NOMO-1 treated with DMSO at 0.1 percent for 48 hours (cell line): ENCODE measurements at regions not wholly inside any gene's neighbourhood (a gene's known extent, or its start where the extent isn't known, plus 50 kb on each side); places are given as distances from the start of the nearest gene placed in this dataset.

Source experiments
- DNase-seq: peaks from one replicate; lab custom pipeline; 2025; ENCODE audit not compliant: unreplicated experiment; lab: John Stamatoyannopoulos, UW

DNA sequence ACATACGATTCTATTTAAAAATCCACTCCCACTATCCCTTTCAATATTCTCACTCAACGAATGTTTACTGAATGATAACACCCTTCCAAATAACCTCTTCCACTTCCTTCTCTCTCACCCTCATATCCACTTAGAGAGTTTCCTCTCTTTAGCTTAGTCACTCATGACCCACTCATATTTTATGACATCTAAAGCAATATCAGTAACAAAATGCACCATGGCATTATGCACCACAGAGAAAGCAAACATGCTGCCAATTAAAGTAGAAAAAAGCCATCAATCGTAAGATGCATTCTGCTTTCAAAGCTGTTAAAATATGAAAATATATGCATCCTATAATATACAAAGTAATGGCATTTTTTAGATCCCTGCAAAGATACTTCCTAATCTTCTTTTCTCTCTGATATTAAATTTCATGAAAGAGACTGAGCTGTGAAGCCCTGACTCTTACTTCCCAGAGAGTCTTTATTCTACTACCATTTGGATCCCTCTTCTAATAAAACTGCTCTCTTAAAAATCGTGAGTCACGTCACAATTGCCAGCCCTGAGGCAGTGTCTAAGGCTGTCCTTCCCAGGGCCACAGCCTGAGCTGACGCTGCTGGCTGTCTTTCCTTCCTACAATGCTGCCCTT, 283.0 kb upstream of the KLF6 start:
- DNase-seq = peak; percentile 78

DNA sequence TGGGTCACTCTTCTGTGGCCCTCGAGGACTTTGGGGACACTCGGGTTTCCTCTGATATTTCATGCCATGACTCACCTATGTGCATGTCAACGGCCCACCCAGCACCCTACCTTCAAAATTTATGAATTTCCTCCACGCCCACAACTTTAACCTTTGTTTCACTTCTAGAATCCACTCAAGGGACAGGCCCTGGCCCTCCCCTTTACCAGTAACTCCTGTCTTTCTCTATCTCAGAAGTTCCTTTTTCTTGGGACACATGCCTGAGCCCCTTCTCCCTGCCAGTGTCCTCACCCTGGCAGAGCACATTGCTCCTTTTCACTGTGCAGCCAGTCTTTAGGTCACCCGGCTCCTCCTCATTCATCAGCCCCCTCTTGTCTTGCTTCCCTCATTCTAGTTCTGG, 282.5 kb upstream of the KLF6 start:
- peak; percentile 85 for DNase-seq

DNA sequence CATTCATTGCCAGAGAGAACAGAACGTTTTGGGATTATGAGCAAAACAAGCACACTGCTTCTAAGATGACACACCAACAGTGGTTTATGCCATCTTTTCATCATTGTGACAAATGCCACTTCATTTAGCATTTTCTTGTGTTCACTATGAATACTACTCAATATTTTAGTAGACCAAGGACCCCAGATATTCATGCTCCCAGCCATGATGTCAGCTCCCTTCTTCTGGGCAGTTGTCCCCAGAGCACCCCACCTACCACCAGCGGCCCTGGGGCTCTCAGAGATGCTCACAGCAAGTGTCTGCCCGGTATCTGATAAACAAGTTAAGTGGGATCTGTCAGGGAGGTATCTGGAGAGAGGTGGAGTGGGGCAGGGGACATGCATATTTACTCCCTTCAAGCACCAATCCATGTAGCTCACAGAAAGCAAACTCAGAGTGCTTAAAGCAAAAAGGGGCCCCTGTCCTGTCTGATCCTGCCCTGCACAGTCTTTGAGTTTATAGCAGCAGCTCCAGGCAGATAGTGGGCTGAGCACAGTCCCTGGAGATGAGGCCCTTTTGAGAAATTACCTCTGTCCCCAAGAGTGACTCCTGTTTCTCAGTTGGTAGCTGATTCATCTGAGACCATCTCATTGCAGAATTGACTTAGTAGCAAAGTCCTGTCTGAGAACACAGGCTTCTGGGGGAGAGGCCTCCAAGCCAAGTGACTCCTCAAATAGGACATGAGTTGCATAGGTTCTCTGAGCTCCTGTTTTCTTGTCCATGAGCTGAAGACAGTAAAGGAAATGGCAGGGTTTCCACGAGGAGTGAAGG, 281.8 kb upstream of the KLF6 start:
- no peak for DNase-seq

DNA sequence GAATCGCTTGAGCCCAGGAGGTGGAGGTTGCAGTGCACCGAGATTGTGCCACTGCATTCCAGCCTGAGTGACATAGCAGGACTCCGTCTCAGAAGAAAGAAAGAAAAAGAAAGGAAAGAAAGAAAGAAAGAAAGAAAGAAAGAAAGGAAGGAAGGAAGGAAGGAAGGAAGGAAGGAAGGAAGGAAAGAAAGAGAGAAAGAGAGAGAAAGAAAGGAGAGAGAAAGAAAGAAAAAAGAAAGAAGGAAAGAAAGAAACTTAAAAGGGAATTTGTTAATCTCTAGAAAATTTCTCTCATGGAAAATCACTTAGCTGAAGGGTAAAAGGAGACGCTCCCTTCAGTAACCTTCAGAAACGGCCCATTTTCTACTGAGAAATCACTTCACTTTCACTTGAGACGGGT, 279.5 kb upstream of the KLF6 start:
- no peak for DNase-seq

DNA sequence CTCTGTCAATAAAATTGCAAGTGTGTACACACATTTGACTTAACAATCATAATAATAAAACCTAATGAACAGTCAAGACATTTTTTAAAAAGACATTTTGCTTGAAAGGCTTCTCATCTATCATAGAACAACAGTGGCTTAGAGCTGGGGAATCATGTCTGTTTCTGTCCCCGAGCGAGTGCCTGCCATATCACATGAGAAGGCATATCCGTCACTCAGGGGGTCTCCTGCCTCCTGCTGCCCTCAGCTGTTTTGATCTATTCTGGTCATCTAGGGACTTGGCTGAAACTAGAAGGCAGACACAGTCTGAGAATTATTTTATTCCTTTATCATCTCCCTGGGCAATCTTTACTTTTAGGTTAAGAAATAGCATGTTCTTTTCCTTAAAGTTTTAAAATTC, 278.7 kb upstream of the KLF6 start:
- DNase-seq = no peak

DNA sequence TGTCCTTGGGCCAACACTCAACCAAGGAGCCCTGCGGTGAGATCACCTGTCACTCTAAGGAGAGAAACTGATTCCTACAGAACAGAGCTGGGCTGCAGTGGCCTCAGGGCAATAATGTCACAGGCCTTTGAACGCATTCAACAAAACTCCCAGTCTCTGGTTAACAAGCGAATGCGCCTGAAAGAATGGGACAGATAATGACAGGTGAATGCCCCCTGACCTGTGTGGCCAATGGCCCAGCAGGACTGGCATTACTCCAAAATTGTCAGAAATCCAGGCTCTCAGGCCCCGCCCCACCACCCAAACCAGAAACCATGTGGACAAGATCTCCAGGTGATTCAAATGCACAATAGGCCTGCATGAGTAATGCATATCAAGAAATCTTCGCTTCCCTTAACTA, 277.7 kb upstream of the KLF6 start:
- DNase-seq = no peak

- DNase-seq = no peak
Observed at GRCh38 chr10:4062072-4062471, 277.1 kb upstream of the KLF6 start.

GRCh38 chr10:4061441-4061951, 276.5 kb upstream of the KLF6 start:
- peak; percentile 8 for DNase-seq

- DNase-seq = peak; percentile 35
Observed at GRCh38 chr10:4059471-4060138, 274.6 kb upstream of the KLF6 start.

- DNase-seq = peak; percentile 57
Observed at GRCh38 chr10:4058514-4059029, 273.6 kb upstream of the KLF6 start.

- no peak for DNase-seq
Observed at GRCh38 chr10:4057725-4058513, 272.9 kb upstream of the KLF6 start.

- DNase-seq = no peak
Observed at GRCh38 chr10:4057021-4057420, 272.0 kb upstream of the KLF6 start.

- no peak for DNase-seq
Observed at GRCh38 chr10:4054656-4055435, 269.8 kb upstream of the KLF6 start.

DNA sequence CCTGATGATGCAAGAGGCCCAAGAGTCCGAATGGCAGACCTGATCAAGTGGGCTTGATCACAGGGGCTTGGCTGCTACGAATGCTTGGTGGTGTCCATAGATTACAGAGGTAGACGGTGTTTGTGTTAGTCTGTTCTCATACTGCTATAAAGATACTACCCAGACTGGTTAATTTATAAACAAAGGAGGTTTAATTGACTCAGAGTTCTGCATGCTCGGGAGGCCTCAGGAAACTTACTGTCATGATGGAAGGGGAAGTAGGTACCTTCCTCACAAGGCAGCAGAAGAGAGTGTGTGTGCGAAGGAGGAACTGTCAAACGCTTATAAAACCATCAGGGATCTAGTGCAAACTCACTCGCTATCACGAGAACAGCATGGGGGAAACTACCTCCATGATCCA, 268.9 kb upstream of the KLF6 start:
- peak; percentile 94 for DNase-seq

DNA sequence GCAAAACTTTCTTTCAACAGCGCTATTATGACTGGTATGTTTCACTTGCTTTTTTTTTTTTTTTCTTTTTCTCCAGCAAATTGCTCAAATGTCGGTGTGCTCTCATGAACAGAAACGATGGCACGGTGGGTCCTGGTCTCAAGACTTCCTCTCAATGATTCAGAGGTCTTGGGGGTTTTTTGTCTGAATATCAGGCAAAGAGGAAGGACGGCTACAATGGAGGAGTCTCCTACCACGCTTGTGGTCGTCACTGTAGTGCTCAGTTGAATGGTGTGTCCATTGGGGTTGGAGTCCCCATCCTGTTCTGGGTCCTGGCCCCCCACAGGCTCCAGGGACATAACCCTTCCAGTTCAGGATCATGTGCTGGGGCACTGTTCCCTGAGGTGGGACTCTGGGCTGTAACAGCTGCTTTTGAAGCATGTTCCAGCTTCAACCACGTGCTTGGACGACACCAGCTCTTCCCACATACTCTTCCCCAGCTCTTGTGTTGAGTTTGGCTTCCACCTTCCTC, 266.7 kb upstream of the KLF6 start:
- DNase-seq = peak; percentile 27

DNA sequence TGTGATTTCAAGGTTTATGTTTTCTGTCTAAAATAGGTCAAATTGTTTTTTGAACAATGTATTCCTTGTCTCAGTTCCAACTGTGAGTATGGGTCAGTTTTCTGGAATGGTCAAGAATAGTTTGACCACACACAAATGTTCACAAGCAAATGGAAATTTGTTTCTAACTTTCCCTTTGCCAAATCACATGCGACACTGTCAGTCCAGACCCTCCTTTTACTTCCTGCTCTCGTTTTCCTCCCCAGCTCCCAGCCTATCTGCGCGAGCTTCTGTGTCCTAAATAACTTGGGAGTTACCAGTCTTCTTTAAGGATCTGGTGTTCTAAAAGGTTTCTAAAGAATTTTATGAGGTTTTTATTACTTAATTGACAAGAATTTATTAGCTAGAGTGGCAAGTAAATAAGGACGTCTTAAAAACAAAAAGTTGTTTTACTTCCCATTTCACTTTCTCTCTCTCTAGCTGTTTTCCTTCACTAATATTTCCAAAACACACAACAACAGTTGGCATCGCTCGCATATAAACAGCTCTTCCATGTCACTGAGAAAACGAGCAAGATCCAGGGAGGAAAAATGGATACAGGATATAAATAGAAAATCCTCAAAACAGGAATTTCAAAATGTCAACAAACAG, 266.1 kb upstream of the KLF6 start:
- peak; percentile 47 for DNase-seq

DNA sequence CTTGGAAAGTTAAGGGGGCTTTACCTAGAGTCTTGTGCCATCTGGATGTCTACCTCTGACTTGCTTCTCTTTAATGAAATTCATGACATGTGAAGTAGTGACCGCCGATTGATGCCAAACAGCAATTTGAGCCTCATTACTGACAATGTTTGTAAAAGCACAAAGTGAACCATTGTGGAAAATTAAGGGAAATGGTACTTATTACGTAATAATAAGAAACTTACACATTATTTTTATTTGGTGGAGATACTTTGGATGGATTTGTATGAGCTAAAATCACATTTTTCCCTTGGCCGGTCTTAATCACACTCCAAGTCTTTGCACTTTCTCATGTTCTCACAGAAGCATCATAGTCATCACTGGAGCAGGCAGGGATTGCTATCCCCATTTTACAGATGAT, 265.1 kb upstream of the KLF6 start:
- DNase-seq = no peak

DNA sequence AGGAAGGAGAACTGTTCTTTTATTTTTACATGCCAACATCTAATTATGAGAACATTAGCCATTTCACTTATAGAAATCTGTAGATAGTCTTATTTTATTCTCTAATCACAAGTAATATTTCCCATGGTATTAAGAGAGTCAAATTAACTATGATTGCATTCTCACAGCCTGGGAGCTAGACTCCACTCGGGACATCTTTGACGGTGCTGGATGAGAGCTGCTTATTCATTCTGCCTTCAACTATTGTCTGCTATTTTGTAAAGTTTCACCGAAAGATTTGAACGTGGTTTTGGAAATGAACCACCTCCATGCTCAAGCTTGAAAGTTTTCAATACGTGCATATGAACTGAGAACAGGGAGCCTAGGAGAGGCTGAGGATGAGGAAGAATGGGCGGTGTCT, 264.3 kb upstream of the KLF6 start:
- no peak for DNase-seq

DNA sequence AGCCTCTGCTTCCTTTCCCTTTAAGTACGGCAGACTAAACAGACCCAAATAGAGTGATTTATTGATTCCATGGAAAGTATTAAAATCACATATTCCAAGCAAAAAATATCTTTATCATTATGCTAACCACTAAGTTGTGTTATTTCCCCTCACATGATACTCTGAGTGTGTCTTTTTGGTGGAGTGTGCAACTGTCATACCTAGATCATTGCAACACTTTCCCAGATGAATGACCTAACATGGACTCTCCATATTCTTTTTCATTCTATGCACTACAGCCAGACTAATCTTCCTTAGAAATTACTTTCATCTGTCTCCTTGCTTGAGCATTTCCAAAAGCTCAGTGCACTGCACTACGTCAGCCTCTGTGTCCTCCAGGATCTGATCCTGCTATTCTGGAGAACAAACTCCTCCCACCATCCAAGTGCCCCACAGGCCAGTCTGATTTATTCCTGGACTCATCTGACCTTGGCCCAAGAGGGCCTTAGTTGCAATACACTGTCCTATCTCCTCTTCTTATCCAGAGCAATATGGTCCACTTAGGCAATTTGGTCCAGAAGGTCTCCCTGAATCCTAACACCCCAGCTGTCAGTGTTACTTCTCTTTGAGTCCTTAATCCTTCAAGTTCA, 263.3 kb upstream of the KLF6 start:
- DNase-seq = no peak
